ENCODE measurements at regions not wholly inside any gene's neighbourhood (a gene's known extent, or its start where the extent isn't known, plus 50 kb on each side); places are given as distances from the start of the nearest gene placed in this dataset.

DNA sequence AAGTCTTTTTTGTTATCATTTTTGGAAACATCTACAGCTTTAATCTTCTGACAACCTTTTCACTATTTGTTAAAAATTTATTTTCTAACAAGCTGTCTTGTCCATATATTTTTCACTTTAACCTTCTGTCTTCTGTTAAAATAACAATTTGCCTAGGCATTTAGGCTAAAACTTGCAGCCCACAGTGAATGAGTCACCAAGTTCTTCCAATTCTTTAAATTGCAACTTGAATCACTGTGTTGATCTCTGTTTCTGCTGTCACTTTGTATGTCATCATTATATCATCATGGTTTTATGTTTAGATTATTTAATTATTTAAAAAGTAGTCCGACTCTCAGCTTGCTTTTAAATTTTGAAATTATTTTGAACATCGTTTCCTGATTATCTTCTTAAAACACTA is 473.8 kb upstream of the PTPRD start:
- no peak for TF ChIP-seq ZNF384 (IDR thresholded peaks at IDR 0.05)
- TF ChIP-seq FOXA1 (IDR thresholded peaks at IDR 0.05) = no peak
- TF ChIP-seq, protein P1, sequence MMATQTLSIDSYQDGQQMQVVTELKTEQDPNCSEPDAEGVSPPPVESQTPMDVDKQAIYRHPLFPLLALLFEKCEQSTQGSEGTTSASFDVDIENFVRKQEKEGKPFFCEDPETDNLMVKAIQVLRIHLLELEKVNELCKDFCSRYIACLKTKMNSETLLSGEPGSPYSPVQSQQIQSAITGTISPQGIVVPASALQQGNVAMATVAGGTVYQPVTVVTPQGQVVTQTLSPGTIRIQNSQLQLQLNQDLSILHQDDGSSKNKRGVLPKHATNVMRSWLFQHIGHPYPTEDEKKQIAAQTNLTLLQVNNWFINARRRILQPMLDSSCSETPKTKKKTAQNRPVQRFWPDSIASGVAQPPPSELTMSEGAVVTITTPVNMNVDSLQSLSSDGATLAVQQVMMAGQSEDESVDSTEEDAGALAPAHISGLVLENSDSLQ (IDR thresholded peaks at IDR 0.05) = no peak
- TF ChIP-seq SP1 (IDR thresholded peaks at IDR 0.05) = no peak
- TF ChIP-seq FOXK2 (IDR thresholded peaks at IDR 0.05) = no peak
- TF ChIP-seq BHLHE40 (IDR thresholded peaks at IDR 0.05; ENCODE audit: borderline replicate concordance) = no peak
- no peak for TF ChIP-seq FOXM1 (IDR thresholded peaks at IDR 0.05; ENCODE audit: borderline replicate concordance)
- no peak for TF ChIP-seq ARNT (IDR thresholded peaks at IDR 0.05)
- no peak for TF ChIP-seq TARDBP (IDR thresholded peaks at IDR 0.05)
- no peak for TF ChIP-seq ELF4 (IDR thresholded peaks at IDR 0.05)
